Peyer's patch (tissue), 4 donors: ENCODE measurements at regions not wholly inside any gene's neighbourhood (a gene's known extent, or its start where the extent isn't known, plus 50 kb on each side); places are given as distances from the start of the nearest gene placed in this dataset.

Source experiments
- DNase-seq, 3 donors: peaks; one replicate each; pipeline ENCODE4 v3.0.0-alpha.2; 2017 to 2019
- H3K27ac ChIP-seq, 4 donors: fragments of 200-600 bp; sonication (generic); one replicate each; pipeline ENCODE4 v1.5.1; 2016 to 2019
- H3K27me3 ChIP-seq, 2 donors: fragments of 200-600 bp; sonication (generic); one replicate each; pipeline ENCODE4 v1.5.1; 2019
- H3K36me3 ChIP-seq, 3 donors: fragments of 200-600 bp; sonication (generic); one replicate each; pipeline ENCODE4 v1.5.1; 2016 to 2019
- H3K4me1 ChIP-seq, 4 donors: fragments of 200-600 bp; sonication (generic); one replicate each; pipeline ENCODE4 v1.5.1; 2016 to 2019
- H3K4me3 ChIP-seq, 4 donors: fragments of 200-600 bp; sonication (generic); 1 replicate in 3 of 4; 2 replicates in 1 of 4; pipeline ENCODE4 v1.5.1; 2016 to 2019; ENCODE audit warnings: mild to moderate bottlenecking in 1 of 4
- H3K9me3 ChIP-seq, 4 donors: fragments of 200-600 bp; sonication (generic); one replicate each; pipeline ENCODE4 v1.5.1; 2016 to 2019; ENCODE audit warnings: mild to moderate bottlenecking in 1 of 4
- CTCF ChIP-seq, 6 experiments: fragments of 450-650 bp in 4 of 6; fragments of 200-600 bp in 2 of 6; sonication (generic) in 1 of 6; IDR thresholded peaks; one replicate each; pipeline ENCODE4 v1.5.1; 2017 to 2019; ENCODE audit warnings: antibody characterized with exemption in 6 of 6, mild to moderate bottlenecking in 3 of 6, moderate library complexity in 1 of 6
- POLR2A ChIP-seq, 2 donors: fragments of 450-650 bp; IDR thresholded peaks; one replicate each; pipeline ENCODE4 v1.5.1; 2017; ENCODE audit warnings: antibody characterized with exemption in 2 of 2, mild to moderate bottlenecking in 2 of 2, moderate library complexity in 2 of 2

- TF ChIP-seq CTCF (IDR thresholded peaks at IDR 0.05) (no peak), POLR2A (IDR thresholded peaks at IDR 0.05) (no peak)
- Histone ChIP-seq H3K9me3 (no peaks in the 10 kb centered on the region), H3K27ac (no peak overlapping the region), H3K4me3 (no peak overlapping the region), H3K27me3 (no peaks in the 10 kb centered on the region), H3K4me1 (no peaks in the 10 kb centered on the region), H3K36me3 (no peaks in the 10 kb centered on the region)
- no peak for DNase-seq
Observed at GRCh38 chr10:4653160-4653559, 172.8 kb upstream of the AKR1E2 start.

- H3K27ac ChIP-seq, result no peak overlapping the region
- TF ChIP-seq CTCF (IDR thresholded peaks at IDR 0.05) (no peak), POLR2A (IDR thresholded peaks at IDR 0.05) (no peak)
- H3K27me3 ChIP-seq, result no peaks in the 10 kb centered on the region
- H3K36me3 ChIP-seq, result no peaks in the 10 kb centered on the region
- no peaks in the 10 kb centered on the region for H3K4me1 ChIP-seq
- no peak overlapping the region for H3K4me3 ChIP-seq
- no peak for DNase-seq
- no peaks in the 10 kb centered on the region for H3K9me3 ChIP-seq
Observed at GRCh38 chr10:4652111-4653010, 173.6 kb upstream of the AKR1E2 start.

- TF ChIP-seq CTCF (IDR thresholded peaks at IDR 0.05), result no peak
- no peak for TF ChIP-seq POLR2A (IDR thresholded peaks at IDR 0.05)
- DNase-seq, result no peak
- no peaks in the 10 kb centered on the region for H3K4me1 ChIP-seq
- no peaks in the 10 kb centered on the region for H3K36me3 ChIP-seq
- H3K27ac ChIP-seq, result no peak overlapping the region
- no peaks in the 10 kb centered on the region for H3K9me3 ChIP-seq
- H3K4me3 ChIP-seq, result no peak overlapping the region
- H3K27me3 ChIP-seq, result no peaks in the 10 kb centered on the region
Observed at GRCh38 chr10:4651404-4652037, 174.5 kb upstream of the AKR1E2 start.

GRCh38 chr10:4650582-4650981, 175.4 kb upstream of the AKR1E2 start:
- Histone ChIP-seq H3K27ac (no peak overlapping the region), H3K27me3 (no peaks in the 10 kb centered on the region)
- DNase-seq, result no peak

GRCh38 chr10:4649886-4650508, 176.0 kb upstream of the AKR1E2 start:
- H3K36me3 ChIP-seq, result no peaks in the 10 kb centered on the region
- no peaks in the 10 kb centered on the region for H3K9me3 ChIP-seq
- H3K27ac ChIP-seq, result no peak overlapping the region
- no peaks in the 10 kb centered on the region for H3K4me1 ChIP-seq
- TF ChIP-seq CTCF (IDR thresholded peaks at IDR 0.05) (no peak), POLR2A (IDR thresholded peaks at IDR 0.05) (no peak)
- no peaks in the 10 kb centered on the region for H3K27me3 ChIP-seq
- DNase-seq, result no peak
- no peak overlapping the region for H3K4me3 ChIP-seq

More at GRCh38 chr10:4650582-4650981, 175.4 kb upstream of the AKR1E2 start:
- Histone ChIP-seq H3K4me1 (no peaks in the 10 kb centered on the region), H3K4me3 (no peak overlapping the region), H3K9me3 (no peaks in the 10 kb centered on the region), H3K36me3 (no peaks in the 10 kb centered on the region)
- TF ChIP-seq POLR2A (IDR thresholded peaks at IDR 0.05), result no peak
- TF ChIP-seq CTCF (IDR thresholded peaks at IDR 0.05), result no peak
